A549 (cell line): ENCODE measurements at regions not wholly inside any gene's neighbourhood (a gene's known extent, or its start where the extent isn't known, plus 50 kb on each side); places are given as distances from the start of the nearest gene placed in this dataset.
A peak's percentile ranks its signal among the peaks of the same experiment; 100 is the strongest.

Experiments used
- ATAC-seq, 2 experiments: fragments of 200-7000 bp in 1 of 2; fragments of >200 bp in 1 of 2; cut with Nextera tagmentation in 1 of 2; cut with Tn5 transposase in 1 of 2; 3 replicates each; pipeline versions ENCODE4 v1.8.0 to v1.9.1; 2018 to 2020; ENCODE audit warnings: mild to moderate bottlenecking in 1 of 2, moderate library complexity in 1 of 2
- CTCF ChIA-PET: fragments of 300-600 bp; sonication (Branson Sonifier 250); formaldehyde crosslinking; extraction: SDS; loops from one replicate; lab custom pipeline; 2021; ENCODE audit warnings: antibody characterized with exemption, inconsistent platforms; lab: Yijun Ruan, JAX
- POLR2A ChIA-PET: fragments of 350-600 bp; formaldehyde crosslinking; extraction: SDS; loops from one replicate; lab custom pipeline; 2021; ENCODE audit warnings: antibody characterized with exemption, inconsistent platforms; lab: Yijun Ruan, JAX
- DNase-seq, 2 experiments: peaks; one replicate each; pipeline versions ENCODE4 v3.0.0 to v3.0.0-alpha.2; 2011 to 2016; ENCODE audit warnings: low read depth in 1 of 2, low spot score in 1 of 2
- FAIRE-seq: peaks from 2 replicates; lab custom pipeline; 2011; peaks lifted over from hg19 to GRCh38; lab: Jason Lieb, UNC
- H3K27ac ChIP-seq, 2 experiments: fragments of >200 bp; sonication (Bioruptor Twin); formaldehyde crosslinking; 3 replicates each; pipeline ENCODE4 v1.5.1; 2016 to 2017
- H3K4me1 ChIP-seq: fragments of >200 bp; sonication (Bioruptor Twin); formaldehyde crosslinking; 3 replicates; pipeline ENCODE4 v1.6.1; 2016
- H3K4me2 ChIP-seq: fragments of >200 bp; sonication (Bioruptor Twin); formaldehyde crosslinking; 3 replicates; pipeline ENCODE4 v1.6.1; 2016
- H3K4me3 ChIP-seq: fragments of >200 bp; sonication (Bioruptor Twin); formaldehyde crosslinking; 3 replicates; pipeline ENCODE4 v1.5.1; 2016
- H3K9me3 ChIP-seq: fragments of >200 bp; sonication (Bioruptor Twin); formaldehyde crosslinking; 3 replicates; pipeline ENCODE4 v1.6.1; 2016
- CBX8 ChIP-seq: fragments of 200-600 bp; sonication (generic); IDR thresholded peaks from 2 replicates; pipeline ENCODE4 v1.6.1; 2016
- CHD4 ChIP-seq: fragments of 200-600 bp; sonication (generic); IDR thresholded peaks from 2 replicates; pipeline ENCODE4 v1.6.1; 2016; ENCODE audit warnings: antibody characterized with exemption, mild to moderate bottlenecking, borderline replicate concordance
- ELK1 ChIP-seq: fragments of 150-350 bp; IDR thresholded peaks from 2 replicates; pipeline ENCODE4 v1.6.1; 2014; ENCODE audit warnings: low read depth, mild to moderate bottlenecking, low read length
- EP300 ChIP-seq, 2 experiments: fragments of >200 bp; sonication (Bioruptor Twin); formaldehyde crosslinking; IDR thresholded peaks; 2 replicates in 1 of 2; 3 replicates in 1 of 2; pipeline ENCODE4 v1.6.1; 2016 to 2017
- FOSB ChIP-seq: fragments of 250-450 bp; sonication (Bioruptor Pico); IDR thresholded peaks from 2 replicates; pipeline ENCODE4 v1.5.0; 2020; ENCODE audit warnings: mild to moderate bottlenecking, moderate library complexity
- FOSL2 ChIP-seq, 2 experiments: fragments of 450-650 bp in 1 of 2; fragments of >200 bp in 1 of 2; sonication (Bioruptor Twin) in 1 of 2; formaldehyde crosslinking; IDR thresholded peaks; 2 replicates each; pipeline versions ENCODE4 v1.5.0 to v1.6.1; 2016 to 2020; ENCODE audit warnings: mild to moderate bottlenecking in 1 of 2, moderate library complexity in 1 of 2
- GATA3 ChIP-seq: IDR thresholded peaks from 2 replicates; pipeline ENCODE4 v1.6.1; 2012; ENCODE audit warnings: borderline replicate concordance
- HDAC2 ChIP-seq: fragments of 200-600 bp; sonication (generic); IDR thresholded peaks from 2 replicates; pipeline ENCODE4 v1.6.1; 2016
- HEYL ChIP-seq: fragments of 250-450 bp; sonication (Bioruptor Pico); IDR thresholded peaks from 2 replicates; pipeline ENCODE4 v1.8.0; 2021; ENCODE audit warnings: mild to moderate bottlenecking, moderate library complexity
- MAFK ChIP-seq: fragments of 450-650 bp; IDR thresholded peaks from 2 replicates; pipeline ENCODE4 v1.6.1; 2014; ENCODE audit not compliant: partially characterized antibody
- MYC ChIP-seq: IDR thresholded peaks from 2 replicates; pipeline ENCODE4 v1.6.1; 2012; ENCODE audit warnings: mild to moderate bottlenecking, inconsistent platforms, low read length, improper control_type of control experiment, borderline replicate concordance
- RFX5 ChIP-seq: fragments of 450-650 bp; IDR thresholded peaks from 2 replicates; pipeline ENCODE4 v1.7.1; 2014; ENCODE audit warnings: antibody characterized with exemption, mild to moderate bottlenecking, moderate library complexity
- SMC3 ChIP-seq: fragments of >200 bp; sonication (Bioruptor Twin); formaldehyde crosslinking; IDR thresholded peaks from 3 replicates; pipeline ENCODE4 v1.6.1; 2018; ENCODE audit warnings: inconsistent platforms
- WGBS: methylation state at CpG from one replicate; pipeline ENCODE4 v1.1.6; 2017; ENCODE audit errors: missing lambda C conversion rate; 5-methylcytosine and 5-hydroxymethylcytosine counted together
- TF ChIP-seq, protein P1 (sequence below): fragments of >200 bp; sonication (Bioruptor Twin); formaldehyde crosslinking; IDR thresholded peaks from 3 replicates; pipeline ENCODE4 v1.5.1; 2016
- TF ChIP-seq, protein P2 (sequence below): fragments of 250-450 bp; sonication (Bioruptor Pico); IDR thresholded peaks from 2 replicates; pipeline ENCODE4 v1.5.0; 2020; ENCODE audit warnings: low read depth, mild to moderate bottlenecking, moderate library complexity

- ATAC-seq (no peak), DNase-seq (no peak), FAIRE-seq (no peak)
- H3K4me2 ChIP-seq = no peak overlapping the region
- no peaks in the 10 kb centered on the region for H3K4me1 ChIP-seq
- H3K9me3 ChIP-seq = no peaks in the 10 kb centered on the region; the same call in 2 of the 3 replicates
- ChIA-PET POLR2A (no interaction called here), CTCF (no interaction called here)
- no peak overlapping the region for H3K27ac ChIP-seq
- TF ChIP-seq CHD4 (no peak), GATA3 (no peak)
- 2% methylated on average over 7 of the region's 7 CpGs for WGBS
- H3K4me3 ChIP-seq = no peak overlapping the region
Measured at GRCh38 chrX:144494074-144494473, 610.2 kb downstream of the UBE2NL start.

- FAIRE-seq = peak; percentile 54
Measured at GRCh38 chrX:144531877-144532276, 648.0 kb downstream of the UBE2NL start.

GRCh38 chrX:144566592-144566991 is 680.7 kb upstream of the SPANXN1 start:
- no peak overlapping the region for H3K27ac ChIP-seq
- POLR2A ChIA-PET = no interaction called here
- no peak overlapping the region for H3K4me3 ChIP-seq
- DNase-seq (no peak), ATAC-seq (no peak), FAIRE-seq (no peak)
- H3K9me3 ChIP-seq = no peaks in the 10 kb centered on the region
- CTCF ChIA-PET = no interaction called here
- WGBS = 6% methylated on average over 6 of the region's 7 CpGs
- no peak overlapping the region for H3K4me2 ChIP-seq
- no peaks in the 10 kb centered on the region for H3K4me1 ChIP-seq
- no peak for TF ChIP-seq CBX8
- TF ChIP-seq HDAC2 = no peak
- TF ChIP-seq FOSB (CRISPR knock-in tag) = no peak
- no peak for TF ChIP-seq SMC3
- no peak for TF ChIP-seq RFX5

More at GRCh38 chrX:144531877-144532276, 648.0 kb downstream of the UBE2NL start:
- DNase-seq (no peak), ATAC-seq (no peak)
- no peak overlapping the region for H3K4me3 ChIP-seq
- H3K27ac ChIP-seq = no peak overlapping the region
- ChIA-PET POLR2A (no interaction called here), CTCF (no interaction called here)
- H3K4me1 ChIP-seq = no peaks in the 10 kb centered on the region
- H3K9me3 ChIP-seq = no peaks in the 10 kb centered on the region
- no peak overlapping the region for H3K4me2 ChIP-seq
- WGBS = 2% methylated on average over 3 of the region's 3 CpGs
- TF ChIP-seq CHD4 (no peak), MAFK (peak; percentile 21)

GRCh38 chrX:144586756-144587155 is 660.5 kb upstream of the SPANXN1 start:
- H3K9me3 ChIP-seq = no peaks in the 10 kb centered on the region; the same call in 2 of the 3 replicates
- ATAC-seq (no peak), FAIRE-seq (no peak), DNase-seq (no peak)
- no peak overlapping the region for H3K4me3 ChIP-seq
- no peaks in the 10 kb centered on the region for H3K4me1 ChIP-seq
- no peak overlapping the region for H3K4me2 ChIP-seq
- 0% methylated on average over 1 of the region's 1 CpG for WGBS
- POLR2A ChIA-PET = no interaction called here
- CTCF ChIA-PET = no interaction called here
- TF ChIP-seq ELK1 = no peak
- TF ChIP-seq, protein P1, sequence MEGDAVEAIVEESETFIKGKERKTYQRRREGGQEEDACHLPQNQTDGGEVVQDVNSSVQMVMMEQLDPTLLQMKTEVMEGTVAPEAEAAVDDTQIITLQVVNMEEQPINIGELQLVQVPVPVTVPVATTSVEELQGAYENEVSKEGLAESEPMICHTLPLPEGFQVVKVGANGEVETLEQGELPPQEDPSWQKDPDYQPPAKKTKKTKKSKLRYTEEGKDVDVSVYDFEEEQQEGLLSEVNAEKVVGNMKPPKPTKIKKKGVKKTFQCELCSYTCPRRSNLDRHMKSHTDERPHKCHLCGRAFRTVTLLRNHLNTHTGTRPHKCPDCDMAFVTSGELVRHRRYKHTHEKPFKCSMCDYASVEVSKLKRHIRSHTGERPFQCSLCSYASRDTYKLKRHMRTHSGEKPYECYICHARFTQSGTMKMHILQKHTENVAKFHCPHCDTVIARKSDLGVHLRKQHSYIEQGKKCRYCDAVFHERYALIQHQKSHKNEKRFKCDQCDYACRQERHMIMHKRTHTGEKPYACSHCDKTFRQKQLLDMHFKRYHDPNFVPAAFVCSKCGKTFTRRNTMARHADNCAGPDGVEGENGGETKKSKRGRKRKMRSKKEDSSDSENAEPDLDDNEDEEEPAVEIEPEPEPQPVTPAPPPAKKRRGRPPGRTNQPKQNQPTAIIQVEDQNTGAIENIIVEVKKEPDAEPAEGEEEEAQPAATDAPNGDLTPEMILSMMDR = no peak
- no peak for TF ChIP-seq EP300 (IDR thresholded peaks at IDR 0.05)
- TF ChIP-seq MAFK = no peak
- no peak for TF ChIP-seq MYC
- TF ChIP-seq, protein P2, sequence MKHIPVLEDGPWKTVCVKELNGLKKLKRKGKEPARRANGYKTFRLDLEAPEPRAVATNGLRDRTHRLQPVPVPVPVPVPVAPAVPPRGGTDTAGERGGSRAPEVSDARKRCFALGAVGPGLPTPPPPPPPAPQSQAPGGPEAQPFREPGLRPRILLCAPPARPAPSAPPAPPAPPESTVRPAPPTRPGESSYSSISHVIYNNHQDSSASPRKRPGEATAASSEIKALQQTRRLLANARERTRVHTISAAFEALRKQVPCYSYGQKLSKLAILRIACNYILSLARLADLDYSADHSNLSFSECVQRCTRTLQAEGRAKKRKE = no peak
- no peak for TF ChIP-seq FOSL2 (IDR thresholded peaks at IDR 0.05)
- no peak for TF ChIP-seq FOSL2 (CRISPR knock-in tag; IDR thresholded peaks at IDR 0.05)
- no peak for TF ChIP-seq HEYL (CRISPR knock-in tag)
- no peak for TF ChIP-seq RFX5
- no peak overlapping the region for H3K27ac ChIP-seq
